Astrocyte (in vitro differentiated cells and primary cell): ENCODE measurements at regions not wholly inside any gene's neighbourhood (a gene's known extent, or its start where the extent isn't known, plus 50 kb on each side); places are given as distances from the start of the nearest gene placed in this dataset.
"Not testable (repeated sequence)": the region's sequence is repeated elsewhere in the genome, so short reads cannot be mapped to it uniquely, and the experiment has no call there.

ENCODE experiments used
- DNase-seq: peaks from one replicate; pipeline ENCODE4 v3.0.0-alpha.2; 2010; ENCODE audit warnings: low read depth
- FAIRE-seq: peaks from 2 replicates; lab custom pipeline; 2011; peaks lifted over from hg19 to GRCh38; lab: Jason Lieb, UNC
- H2AFZ ChIP-seq: 2 replicates; pipeline ENCODE4 v1.6.0; 2012; ENCODE audit warnings: low read depth, low read length, inconsistent platforms
- H3K27ac ChIP-seq: 2 replicates; pipeline ENCODE4 v1.5.1; 2011; ENCODE audit warnings: low read depth, low read length, inconsistent platforms
- H3K27me3 ChIP-seq: 2 replicates; pipeline ENCODE4 v1.6.0; 2011; ENCODE audit warnings: low read length, inconsistent platforms; ENCODE audit not compliant: insufficient read depth
- H3K36me3 ChIP-seq: 2 replicates; pipeline ENCODE4 v1.5.1; 2011; ENCODE audit warnings: low read length, inconsistent platforms; ENCODE audit not compliant: insufficient read depth
- H3K4me1 ChIP-seq: 2 replicates; pipeline ENCODE4 v1.5.1; 2011; ENCODE audit warnings: low read length, inconsistent platforms; ENCODE audit not compliant: insufficient read depth
- H3K4me2 ChIP-seq: 2 replicates; pipeline ENCODE4 v1.6.0; 2012; ENCODE audit warnings: low read length, inconsistent platforms
- H3K4me3 ChIP-seq: 2 replicates; pipeline ENCODE4 v1.5.1; 2011; ENCODE audit warnings: low read depth, mild to moderate bottlenecking, low read length, inconsistent platforms; ENCODE audit not compliant: insufficient read depth
- H3K79me2 ChIP-seq: 2 replicates; pipeline ENCODE4 v1.6.0; 2012; ENCODE audit warnings: mild to moderate bottlenecking, low read length, inconsistent platforms; ENCODE audit not compliant: insufficient read depth
- H3K9ac ChIP-seq: 2 replicates; pipeline ENCODE4 v1.6.0; 2012; ENCODE audit warnings: mild to moderate bottlenecking, low read length, inconsistent platforms
- H3K9me3 ChIP-seq: 2 replicates; pipeline ENCODE4 v1.5.1; 2012; ENCODE audit warnings: low read depth, mild to moderate bottlenecking, low read length, inconsistent platforms; ENCODE audit not compliant: insufficient read depth
- H4K20me1 ChIP-seq: 2 replicates; pipeline ENCODE4 v1.6.0; 2012; ENCODE audit warnings: low read length, inconsistent platforms; ENCODE audit not compliant: insufficient read depth
- H3K27ac Mint-ChIP-seq: one replicate; pipeline ENCODE4 v1.8.0; 2021; ENCODE audit warnings: mild to moderate bottlenecking, mixed read lengths; ENCODE audit not compliant: unreplicated experiment
- H3K27me3 Mint-ChIP-seq: one replicate; pipeline ENCODE4 v1.8.0; 2021; ENCODE audit warnings: low read depth, mixed read lengths; ENCODE audit not compliant: unreplicated experiment
- H3K36me3 Mint-ChIP-seq: one replicate; pipeline ENCODE4 v1.8.0; 2021; ENCODE audit warnings: low read depth, mixed read lengths; ENCODE audit not compliant: unreplicated experiment
- H3K4me1 Mint-ChIP-seq: one replicate; pipeline ENCODE4 v1.8.0; 2021; ENCODE audit warnings: low read depth, mixed read lengths; ENCODE audit not compliant: unreplicated experiment
- H3K4me3 Mint-ChIP-seq: one replicate; pipeline ENCODE4 v1.8.0; 2021; ENCODE audit warnings: mild to moderate bottlenecking, moderate library complexity, mixed read lengths; ENCODE audit not compliant: unreplicated experiment
- H3K9me3 Mint-ChIP-seq: one replicate; pipeline ENCODE4 v1.8.0; 2021; ENCODE audit warnings: mild to moderate bottlenecking, mixed read lengths; ENCODE audit not compliant: unreplicated experiment
- EZH2 ChIP-seq: IDR thresholded peaks from 2 replicates; pipeline ENCODE4 v1.6.1; 2012; ENCODE audit warnings: mild to moderate bottlenecking, low read length, inconsistent platforms; ENCODE audit not compliant: insufficient read depth
- TF ChIP-seq, protein P1 (sequence below): IDR thresholded peaks from 2 replicates; pipeline ENCODE4 v1.5.1; 2011; ENCODE audit warnings: low read depth, mild to moderate bottlenecking, inconsistent platforms, low read length, moderate library complexity; ENCODE audit not compliant: insufficient read depth

- Histone ChIP-seq H3K9me3 (no peaks in the 10 kb centered on the region), H3K36me3 (no peaks in the 10 kb centered on the region), H3K27me3 (no peaks in the 10 kb centered on the region), H4K20me1 (no peaks in the 10 kb centered on the region), H3K9ac (no peak overlapping the region), H3K4me2 (no peak overlapping the region), H3K27ac (no peak overlapping the region), H3K4me1 (no peaks in the 10 kb centered on the region), H3K79me2 (no peaks in the 10 kb centered on the region), H3K4me3 (no peak overlapping the region), H2AFZ (no peak overlapping the region)
- Mint-ChIP-seq H3K36me3 (no peaks in the 10 kb centered on the region), H3K4me1 (no peaks in the 10 kb centered on the region), H3K4me3 (no peak overlapping the region), H3K9me3 (peaks cover 4% of the 10 kb centered on the region), H3K27ac (no peak overlapping the region), H3K27me3 (no peaks in the 10 kb centered on the region)
- TF ChIP-seq EZH2, result no peak
- TF ChIP-seq, protein P1, sequence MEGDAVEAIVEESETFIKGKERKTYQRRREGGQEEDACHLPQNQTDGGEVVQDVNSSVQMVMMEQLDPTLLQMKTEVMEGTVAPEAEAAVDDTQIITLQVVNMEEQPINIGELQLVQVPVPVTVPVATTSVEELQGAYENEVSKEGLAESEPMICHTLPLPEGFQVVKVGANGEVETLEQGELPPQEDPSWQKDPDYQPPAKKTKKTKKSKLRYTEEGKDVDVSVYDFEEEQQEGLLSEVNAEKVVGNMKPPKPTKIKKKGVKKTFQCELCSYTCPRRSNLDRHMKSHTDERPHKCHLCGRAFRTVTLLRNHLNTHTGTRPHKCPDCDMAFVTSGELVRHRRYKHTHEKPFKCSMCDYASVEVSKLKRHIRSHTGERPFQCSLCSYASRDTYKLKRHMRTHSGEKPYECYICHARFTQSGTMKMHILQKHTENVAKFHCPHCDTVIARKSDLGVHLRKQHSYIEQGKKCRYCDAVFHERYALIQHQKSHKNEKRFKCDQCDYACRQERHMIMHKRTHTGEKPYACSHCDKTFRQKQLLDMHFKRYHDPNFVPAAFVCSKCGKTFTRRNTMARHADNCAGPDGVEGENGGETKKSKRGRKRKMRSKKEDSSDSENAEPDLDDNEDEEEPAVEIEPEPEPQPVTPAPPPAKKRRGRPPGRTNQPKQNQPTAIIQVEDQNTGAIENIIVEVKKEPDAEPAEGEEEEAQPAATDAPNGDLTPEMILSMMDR, result no peak
- FAIRE-seq (no peak), DNase-seq (no peak)
Measured at GRCh38 chr1:105260001-105260400, 1510.3 kb downstream of the AMY1C start.

- Histone ChIP-seq H3K4me1 (no peaks in the 10 kb centered on the region), H3K9me3 (no peaks in the 10 kb centered on the region), H4K20me1 (no peaks in the 10 kb centered on the region), H3K36me3 (no peaks in the 10 kb centered on the region), H3K79me2 (no peaks in the 10 kb centered on the region), H3K27ac (no peak overlapping the region), H3K9ac (no peak overlapping the region), H2AFZ (no peak overlapping the region), H3K4me2 (no peak overlapping the region), H3K4me3 (no peak overlapping the region), H3K27me3 (no peaks in the 10 kb centered on the region)
- H3K27ac Mint-ChIP-seq, result no peak overlapping the region
- H3K4me3 Mint-ChIP-seq, result no peak overlapping the region
- H3K36me3 Mint-ChIP-seq, result no peaks in the 10 kb centered on the region
- no peaks in the 10 kb centered on the region for H3K4me1 Mint-ChIP-seq
- DNase-seq (no peak), FAIRE-seq (no peak)
- H3K27me3 Mint-ChIP-seq, result no peaks in the 10 kb centered on the region
- TF ChIP-seq EZH2, result no peak
- TF ChIP-seq, protein P1, result no peak
- H3K9me3 Mint-ChIP-seq, result no peaks in the 10 kb centered on the region
Measured at GRCh38 chr1:105270966-105271365, 1521.3 kb downstream of the AMY1C start.

- H3K4me2 ChIP-seq, H3K36me3 ChIP-seq, H3K27me3 Mint-ChIP-seq, H3K4me1 Mint-ChIP-seq, H3K79me2 ChIP-seq, H3K9ac ChIP-seq, H3K9me3 ChIP-seq, H3K4me3 Mint-ChIP-seq, H3K27ac ChIP-seq, H3K27ac Mint-ChIP-seq, H3K36me3 Mint-ChIP-seq, H3K9me3 Mint-ChIP-seq, H3K4me3 ChIP-seq, H3K4me1 ChIP-seq, H4K20me1 ChIP-seq, FAIRE-seq, H3K27me3 ChIP-seq, DNase-seq, H2AFZ ChIP-seq: not testable (repeated sequence)
Measured at GRCh38 chr1:105272376-105272775, 1522.7 kb downstream of the AMY1C start.
